ENCODE measurements at regions not wholly inside any gene's neighbourhood (a gene's known extent, or its start where the extent isn't known, plus 50 kb on each side); places are given as distances from the start of the nearest gene placed in this dataset.
"Not testable (repeated sequence)": the region's sequence is repeated elsewhere in the genome, so short reads cannot be mapped to it uniquely, and the experiment has no call there.

DNA sequence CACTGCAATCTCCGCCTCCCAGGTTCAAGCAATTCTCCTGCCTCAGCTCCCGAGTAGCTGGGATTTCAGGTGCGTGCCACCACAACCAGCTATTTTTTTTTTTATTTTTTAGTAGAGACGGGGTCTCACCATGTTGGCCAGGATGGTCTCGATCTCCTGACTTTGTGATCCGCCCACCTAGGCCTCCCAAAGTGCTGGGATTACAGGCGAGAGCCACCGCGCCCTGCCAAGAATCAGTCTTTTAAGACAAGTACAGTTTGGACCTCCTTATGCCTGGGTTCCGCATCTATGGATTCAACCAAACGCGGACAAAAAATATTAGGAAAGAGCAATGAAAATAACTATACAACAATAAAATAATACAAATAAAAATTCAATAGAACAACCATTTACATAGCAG is 285.9 kb upstream of the HS6ST1 start:
- not testable (repeated sequence) for DNase-seq

DNA sequence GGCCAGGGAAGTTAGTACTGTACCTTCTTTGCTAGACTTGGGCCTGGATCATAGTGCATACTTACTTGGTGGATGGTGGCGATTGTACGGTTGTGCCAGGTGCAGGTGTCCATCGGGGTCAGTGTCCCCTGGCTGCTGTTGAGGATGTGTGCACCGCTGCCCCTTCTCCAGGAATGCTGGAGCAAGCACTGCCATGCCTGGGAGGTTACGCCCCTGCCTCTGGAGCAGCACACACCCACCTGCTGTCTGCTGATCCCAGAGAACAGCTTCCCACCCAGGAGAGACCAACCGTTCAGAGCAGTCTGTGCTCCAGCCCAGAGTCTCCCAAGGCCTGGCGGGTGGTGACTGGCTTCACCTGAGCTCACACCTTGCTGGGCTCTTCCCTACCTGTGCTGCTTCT is 286.8 kb upstream of the HS6ST1 start:
- no peak for DNase-seq

DNA sequence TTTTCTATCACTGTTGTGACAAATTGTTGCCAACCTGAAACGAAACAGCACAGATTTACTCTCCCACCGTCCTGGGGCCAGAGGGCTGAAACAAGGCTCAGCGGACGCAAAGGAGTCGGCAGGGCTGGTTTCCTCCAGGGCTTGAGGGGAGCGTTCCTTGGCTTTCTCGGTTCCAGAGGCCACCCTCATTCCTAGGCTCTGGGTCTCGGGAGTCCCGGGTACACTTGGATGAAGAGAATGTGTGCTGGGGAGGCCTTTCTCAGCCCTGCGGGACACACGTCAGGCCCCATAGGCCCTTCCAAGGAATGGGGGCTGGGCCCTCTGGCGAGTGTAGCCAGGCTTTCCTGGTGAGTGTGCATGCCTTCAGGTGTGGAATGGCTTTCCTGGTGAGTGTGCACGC is 287.3 kb upstream of the HS6ST1 start:
- no peak for DNase-seq

DNA sequence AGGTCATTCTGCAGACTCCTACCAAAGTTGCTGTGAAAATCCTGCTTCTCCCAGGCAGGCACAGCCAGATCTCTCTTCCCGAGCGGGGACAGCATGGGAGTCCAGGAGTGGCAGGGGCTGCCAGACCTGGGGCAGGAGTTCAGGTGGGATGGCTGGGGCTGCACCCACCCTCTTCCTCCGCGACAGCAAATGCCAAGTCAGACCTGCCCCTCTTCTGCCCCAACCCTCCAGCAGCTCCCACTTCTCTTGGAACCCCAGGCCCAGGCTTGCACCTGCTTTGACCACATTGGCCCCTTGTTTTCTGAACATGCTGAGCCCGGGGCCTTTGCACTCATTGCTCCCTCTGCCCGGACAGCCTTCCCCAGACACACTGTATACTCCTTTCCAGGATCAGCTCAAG is 288.2 kb upstream of the HS6ST1 start:
- DNase-seq, result no peak

- no peak for DNase-seq
Measured at GRCh38 chr2:128607440-128607839, 288.8 kb upstream of the HS6ST1 start.

- DNase-seq, result no peak
Measured at GRCh38 chr2:128607911-128608506, 289.3 kb upstream of the HS6ST1 start.

- no peak for DNase-seq
Measured at GRCh38 chr2:128608921-128609880, 290.5 kb upstream of the HS6ST1 start.

GRCh38 chr2:128610496-128610895 is 291.8 kb upstream of the HS6ST1 start:
- DNase-seq, result no peak

DNA sequence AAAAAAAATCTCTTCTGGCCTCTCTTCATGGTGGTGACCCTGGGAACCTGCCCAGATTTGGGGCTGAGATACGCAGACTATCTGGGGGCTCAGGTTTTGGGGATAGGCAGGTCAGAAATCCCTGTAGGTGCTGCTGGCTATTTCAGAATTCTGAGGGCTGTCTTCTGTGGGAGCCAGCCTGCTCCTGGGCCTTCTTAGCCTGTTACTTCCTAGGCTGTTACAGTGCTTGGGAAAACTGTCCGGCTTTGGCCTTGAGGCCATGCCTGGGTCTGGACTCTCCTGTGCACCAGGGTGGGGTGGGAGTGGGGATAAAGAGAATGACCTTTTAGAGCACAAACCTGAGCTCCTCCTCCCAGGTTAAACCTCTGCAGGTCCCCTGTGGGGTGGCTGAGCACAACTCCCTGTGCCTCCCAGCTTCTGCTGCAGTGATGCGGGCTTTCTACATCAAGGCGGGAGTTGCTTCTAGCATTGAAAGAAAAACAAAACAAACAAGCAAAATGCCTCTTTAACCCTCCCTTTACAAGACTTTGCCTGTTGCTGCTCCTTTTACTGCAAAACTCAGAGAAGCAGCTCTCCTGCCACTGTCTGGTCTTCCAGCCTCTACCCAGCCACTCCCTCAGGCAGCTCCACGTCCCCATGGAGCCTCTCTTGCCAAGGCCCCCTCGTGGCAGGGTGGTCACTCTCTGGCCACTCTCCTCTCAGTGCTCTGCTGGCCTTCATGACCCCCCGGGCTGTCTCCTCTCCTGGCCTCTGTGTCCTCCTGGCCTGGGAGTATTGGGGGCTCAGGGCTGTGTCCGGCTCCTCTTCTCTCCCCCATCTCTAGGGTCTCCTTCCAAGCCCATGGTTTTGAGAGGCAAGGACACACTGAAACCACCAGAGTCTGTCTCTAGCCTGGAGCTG is 293.0 kb upstream of the HS6ST1 start:
- no peak for DNase-seq

DNA sequence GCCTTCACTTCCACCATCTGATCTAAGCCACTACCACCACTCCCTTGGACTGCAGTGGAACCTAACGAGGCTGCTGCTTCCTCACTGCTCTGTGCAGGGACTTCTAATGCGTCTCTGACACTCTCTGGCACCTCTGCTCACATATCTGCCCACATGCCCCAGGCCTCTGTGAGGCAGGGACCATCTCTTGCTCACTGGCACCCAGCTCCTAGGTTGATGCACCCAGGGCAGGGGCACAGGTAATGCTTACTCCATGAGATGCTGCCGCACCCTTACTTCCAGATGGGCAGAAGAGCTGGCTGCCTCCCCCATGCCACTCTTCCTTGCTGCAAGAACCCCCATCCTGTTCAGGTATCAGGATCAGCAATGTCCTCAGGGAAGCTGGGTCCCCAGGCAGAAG is 294.0 kb upstream of the HS6ST1 start:
- no peak for DNase-seq

DNA sequence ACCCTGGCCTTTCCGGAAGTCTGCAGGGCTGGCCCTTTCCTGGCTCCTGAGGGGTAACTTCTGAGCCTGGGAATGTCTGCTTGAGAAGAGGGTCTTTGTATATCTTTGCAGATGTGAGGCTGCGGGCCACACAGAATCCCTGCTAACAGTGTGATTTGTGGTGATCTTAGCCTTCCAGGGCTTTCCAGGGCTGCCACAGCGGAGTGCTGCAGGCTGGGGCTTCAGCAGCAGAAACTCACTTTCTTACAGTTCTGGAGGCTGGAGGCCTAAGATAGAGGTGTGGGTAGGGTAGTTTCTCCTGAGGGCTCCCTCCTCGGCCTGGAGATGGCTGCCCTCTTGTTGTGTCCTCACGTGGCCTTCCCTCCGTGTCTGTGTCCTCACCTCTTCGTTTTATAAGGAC is 294.7 kb upstream of the HS6ST1 start:
- DNase-seq, result no peak

GRCh38 chr2:128613876-128614275 is 295.2 kb upstream of the HS6ST1 start:
- DNase-seq, result no peak

DNA sequence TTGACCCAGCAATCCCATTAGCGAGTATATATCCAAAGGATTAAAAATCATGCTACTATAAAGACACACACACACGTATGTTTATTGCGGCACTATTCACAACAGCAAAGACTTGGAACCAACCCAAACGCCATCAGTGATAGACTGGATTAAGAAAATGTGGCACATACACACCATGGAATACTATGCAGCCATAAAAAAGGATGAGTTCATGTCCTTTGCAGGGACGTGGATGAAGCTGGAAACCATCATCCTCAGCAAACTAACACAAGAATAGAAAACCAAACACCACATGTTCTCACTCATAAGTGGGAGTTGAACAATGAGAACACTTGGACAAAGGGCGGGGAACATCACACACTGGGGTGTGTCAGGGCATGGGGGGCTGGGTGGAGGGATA is 296.2 kb upstream of the HS6ST1 start:
- DNase-seq, result not testable (repeated sequence)

- no peak for DNase-seq
Measured at GRCh38 chr2:128615571-128615970, 296.9 kb upstream of the HS6ST1 start.

- no peak for DNase-seq
Measured at GRCh38 chr2:128617029-128617590, 298.4 kb upstream of the HS6ST1 start.

DNA sequence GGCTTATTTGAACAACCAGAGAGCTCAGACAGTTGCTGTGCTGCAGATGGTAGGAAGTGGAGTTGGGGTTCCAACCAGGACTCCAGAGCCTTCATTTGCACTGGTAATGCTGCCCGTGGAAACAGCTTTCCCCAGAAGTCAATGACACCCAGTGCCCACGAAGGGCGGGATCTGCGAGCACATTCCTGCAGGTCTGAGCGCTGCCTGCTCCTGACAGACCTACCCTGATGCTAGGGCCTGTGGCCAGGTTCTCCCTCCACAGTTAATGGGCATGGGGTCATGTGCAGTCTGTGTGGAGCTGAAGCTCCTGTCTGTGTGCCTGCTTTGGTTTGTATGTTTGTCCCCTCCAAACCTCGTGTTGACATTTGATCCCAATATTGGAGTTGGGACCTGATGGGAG is 299.0 kb upstream of the HS6ST1 start:
- no peak for DNase-seq

- no peak for DNase-seq
Measured at GRCh38 chr2:128618642-128619041, 300.0 kb upstream of the HS6ST1 start.

DNA sequence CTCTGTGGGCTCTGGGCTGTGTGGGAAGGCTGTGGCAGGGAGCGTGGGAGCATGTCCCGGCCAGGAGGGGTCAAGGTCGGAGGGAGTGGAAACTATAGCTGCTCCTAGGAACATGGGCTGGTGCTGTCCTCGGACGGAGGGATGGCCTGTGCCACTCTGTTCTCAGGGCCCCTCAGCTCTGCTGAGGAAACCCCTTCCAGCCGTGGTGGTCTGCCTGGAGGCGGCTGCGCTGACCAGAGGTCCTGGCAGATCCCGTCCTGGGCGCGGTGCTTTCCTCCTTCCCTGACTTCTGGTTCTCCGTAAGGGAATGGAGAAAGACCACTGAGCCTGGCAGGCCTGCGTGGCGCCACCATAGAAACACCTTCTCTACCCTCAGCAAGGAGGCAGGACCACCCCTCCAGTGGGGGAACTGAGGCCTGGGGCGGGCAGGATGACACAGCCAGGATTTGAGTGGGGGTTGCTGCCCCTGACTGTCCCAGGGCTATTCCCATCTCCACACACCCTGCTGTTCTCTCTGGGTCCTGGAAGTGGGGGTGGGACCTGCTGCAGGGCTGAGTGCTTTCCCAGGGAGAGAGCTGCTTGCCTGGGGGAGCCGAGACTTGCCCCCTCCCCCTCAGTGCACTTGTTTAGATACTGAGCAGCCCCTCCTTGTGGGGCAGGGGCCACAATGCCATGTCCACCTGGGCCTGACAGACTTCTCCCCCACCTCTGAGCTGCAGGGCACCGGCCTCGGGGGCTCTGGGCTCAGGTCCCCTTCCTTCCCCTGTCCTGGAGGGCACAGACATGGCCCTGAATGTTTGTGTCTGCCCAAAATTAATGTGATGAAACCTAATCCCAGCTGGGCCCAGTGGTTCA is 301.0 kb upstream of the HS6ST1 start:
- DNase-seq, result no peak

DNA sequence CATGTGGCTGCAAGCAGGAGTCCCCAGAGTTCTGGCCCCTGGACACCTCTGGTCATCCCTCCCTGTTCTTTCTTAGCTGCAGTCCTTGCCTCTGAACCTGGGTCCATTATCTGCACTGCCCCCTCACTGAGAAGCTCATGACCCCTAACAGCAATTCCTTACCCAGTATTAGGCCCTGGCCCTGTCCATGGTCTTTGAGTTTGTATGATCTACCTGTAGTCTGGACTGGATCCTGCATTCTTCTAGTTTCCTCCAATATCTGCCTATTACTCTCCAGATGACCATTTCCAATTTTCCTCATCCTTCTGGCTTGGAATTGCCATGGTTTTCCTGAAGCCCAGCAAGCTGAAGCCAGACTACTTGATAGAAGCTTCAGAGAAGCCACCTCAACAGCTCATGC is 302.4 kb upstream of the HS6ST1 start:
- no peak for DNase-seq

DNA sequence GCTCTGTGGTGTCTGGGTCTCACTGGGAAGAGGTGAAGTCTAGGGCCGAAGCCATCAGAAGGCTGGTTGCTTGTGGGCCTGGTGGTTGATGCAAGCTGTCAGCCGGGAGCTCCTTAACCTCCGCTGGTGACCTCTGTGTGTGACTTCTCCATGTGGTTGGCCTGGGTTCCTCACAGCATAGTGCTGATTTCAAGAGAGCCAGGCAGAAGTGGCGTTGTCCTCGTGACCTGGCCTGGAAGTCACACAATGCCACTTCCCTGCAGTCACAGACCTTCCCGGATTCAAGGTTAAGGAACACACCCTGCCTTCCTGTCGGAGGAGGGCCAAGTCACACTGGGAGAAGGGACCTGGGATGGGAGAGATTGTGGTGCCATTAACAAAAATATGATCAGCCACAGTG is 303.7 kb upstream of the HS6ST1 start:
- peak; percentile 45 for DNase-seq

GRCh38 chr2:128622955-128623620 is 304.4 kb upstream of the HS6ST1 start:
- DNase-seq, result no peak

Data from CD4-positive, alpha-beta T cell treated with Interleukin-15 for 1 hour (primary cell).